ENCODE measurements at regions not wholly inside any gene's neighbourhood (a gene's known extent, or its start where the extent isn't known, plus 50 kb on each side); places are given as distances from the start of the nearest gene placed in this dataset.

DNA sequence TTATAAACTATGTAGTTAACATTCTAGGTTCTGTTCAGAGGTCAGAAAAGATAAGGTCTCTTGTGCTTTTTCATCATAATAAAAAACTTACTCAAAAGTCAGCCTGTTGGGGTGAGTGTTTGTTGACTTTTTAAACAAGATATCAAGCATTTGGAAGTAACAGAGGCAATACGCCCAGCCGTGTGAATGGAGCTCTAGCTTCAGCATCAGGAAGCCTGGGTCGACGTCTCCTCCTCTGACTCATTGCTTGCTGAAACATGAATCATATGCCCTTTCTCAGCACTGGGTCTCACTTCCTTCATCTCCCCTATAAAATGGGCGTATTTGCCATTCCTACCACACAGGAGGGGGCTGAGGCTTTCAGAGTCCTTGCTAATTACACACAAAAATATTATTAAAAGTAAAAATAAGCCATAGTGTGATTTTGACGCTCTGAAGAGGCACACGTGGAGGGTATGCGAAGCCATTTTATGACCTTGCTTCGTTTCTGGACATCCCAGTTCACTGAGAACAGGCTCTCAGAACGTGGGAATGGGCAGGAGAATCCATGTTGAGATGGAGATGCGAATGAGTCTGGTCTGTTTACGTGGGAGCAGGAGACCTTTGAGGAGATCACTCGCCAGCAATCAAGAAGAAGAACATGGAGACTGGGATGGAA is 220.8 kb upstream of the TPRG1 start:
- in situ Hi-C loops (cut with HindIII; ENCODE audit: low pct_unique_long_range_greater_than_20kb, low sequenced_read_pairs): loop anchor here (10.0 kb wide), 1 partner anchor 194 kb away; no protein-coding TSS in a partner anchor
- no peak for TF ChIP-seq JUND (IDR thresholded peaks at IDR 0.05; ENCODE audit: low read depth)
- no peak for DNase-seq (ENCODE audit: low read depth in 1 of 2, low spot score in 1 of 2)

DNA sequence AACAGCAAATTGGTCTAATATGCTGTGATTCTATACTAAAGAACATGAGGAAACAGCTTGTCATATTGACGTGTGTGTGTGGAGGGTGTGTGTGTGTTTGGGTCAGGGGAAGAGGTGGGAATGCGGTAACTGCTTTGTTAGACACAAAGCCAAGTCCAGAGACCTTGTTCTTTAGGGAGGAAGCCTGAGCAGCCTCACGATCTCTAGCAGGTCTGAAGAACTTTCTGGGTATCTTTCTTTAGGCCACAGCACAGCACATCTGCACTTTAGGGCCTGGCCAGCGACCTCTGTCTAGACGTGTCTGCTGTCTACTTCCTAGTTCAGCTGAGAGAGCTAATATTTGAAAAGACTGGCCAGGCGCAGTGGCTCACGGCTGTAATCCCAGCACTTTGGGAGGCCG is 220.0 kb upstream of the TPRG1 start:
- DNase-seq (ENCODE audit: low read depth in 1 of 2, low spot score in 1 of 2): no peak
- in situ Hi-C loops (cut with HindIII; ENCODE audit: low pct_unique_long_range_greater_than_20kb, low sequenced_read_pairs): loop anchor here (10.0 kb wide), 1 partner anchor 193 kb away; no protein-coding TSS in a partner anchor
- no peak for TF ChIP-seq JUND (IDR thresholded peaks at IDR 0.05; ENCODE audit: low read depth)

DNA sequence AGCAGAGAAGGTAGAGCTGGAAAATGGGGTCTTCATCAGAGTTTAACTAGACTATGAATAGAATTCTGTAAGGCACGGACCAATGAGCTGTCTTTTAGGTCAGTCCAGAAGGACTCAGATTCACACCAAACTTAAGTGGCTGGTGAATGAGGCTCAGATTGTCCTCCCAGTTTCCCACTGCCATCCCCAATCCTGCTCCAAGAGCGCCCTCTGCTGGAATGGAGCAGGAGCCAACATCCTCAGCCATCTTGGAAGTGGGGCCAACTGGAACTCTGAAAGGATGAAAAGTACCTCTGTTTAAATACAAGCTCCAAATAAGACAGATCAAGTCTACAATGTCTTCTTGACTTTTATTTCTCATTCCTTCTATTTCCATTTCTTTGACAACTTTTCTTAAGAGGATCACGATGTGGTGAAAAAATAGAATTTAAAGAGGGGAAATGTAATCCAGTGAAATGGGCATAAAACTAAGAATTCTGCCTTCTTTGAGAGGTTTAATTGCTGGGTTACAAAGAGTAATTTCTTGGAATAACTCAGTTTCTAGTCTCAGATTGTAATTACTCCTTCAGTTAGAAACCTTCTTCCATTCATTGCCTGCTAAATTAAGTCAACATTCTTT is 217.1 kb upstream of the TPRG1 start:
- DNase-seq (ENCODE audit: low read depth in 1 of 2, low spot score in 1 of 2): peak; percentile 54 to 94
- TF ChIP-seq JUND (IDR thresholded peaks at IDR 0.05; ENCODE audit: low read depth): no peak
- in situ Hi-C loops (cut with HindIII; ENCODE audit: low pct_unique_long_range_greater_than_20kb, low sequenced_read_pairs): loop anchor here (10.0 kb wide), 1 partner anchor 190 kb away; no protein-coding TSS in a partner anchor

DNA sequence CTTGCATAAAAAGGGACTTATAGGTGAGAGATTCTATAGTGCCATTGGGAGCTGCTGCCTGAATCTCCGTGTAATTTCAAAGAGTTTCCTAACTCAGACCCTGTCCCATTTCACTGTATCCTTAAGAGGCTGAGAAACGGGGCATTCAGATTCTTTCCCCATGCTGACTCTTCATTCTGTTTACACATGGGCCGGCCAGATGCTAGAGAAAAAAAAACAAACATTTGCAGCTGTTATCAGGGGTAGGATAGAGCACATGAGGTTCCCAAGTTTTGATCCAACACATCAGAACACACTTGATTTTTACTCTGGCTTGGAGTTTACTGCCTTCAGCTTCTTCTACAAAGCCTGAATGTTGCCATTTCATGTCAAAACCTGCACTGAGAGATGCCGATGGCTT is 215.9 kb upstream of the TPRG1 start:
- in situ Hi-C loops (cut with HindIII; ENCODE audit: low pct_unique_long_range_greater_than_20kb, low sequenced_read_pairs): loop anchor here (10.0 kb wide), 1 partner anchor 189 kb away; no protein-coding TSS in a partner anchor
- no peak for DNase-seq (ENCODE audit: low read depth in 1 of 2, low spot score in 1 of 2)
- TF ChIP-seq JUND (IDR thresholded peaks at IDR 0.05; ENCODE audit: low read depth): no peak

DNA sequence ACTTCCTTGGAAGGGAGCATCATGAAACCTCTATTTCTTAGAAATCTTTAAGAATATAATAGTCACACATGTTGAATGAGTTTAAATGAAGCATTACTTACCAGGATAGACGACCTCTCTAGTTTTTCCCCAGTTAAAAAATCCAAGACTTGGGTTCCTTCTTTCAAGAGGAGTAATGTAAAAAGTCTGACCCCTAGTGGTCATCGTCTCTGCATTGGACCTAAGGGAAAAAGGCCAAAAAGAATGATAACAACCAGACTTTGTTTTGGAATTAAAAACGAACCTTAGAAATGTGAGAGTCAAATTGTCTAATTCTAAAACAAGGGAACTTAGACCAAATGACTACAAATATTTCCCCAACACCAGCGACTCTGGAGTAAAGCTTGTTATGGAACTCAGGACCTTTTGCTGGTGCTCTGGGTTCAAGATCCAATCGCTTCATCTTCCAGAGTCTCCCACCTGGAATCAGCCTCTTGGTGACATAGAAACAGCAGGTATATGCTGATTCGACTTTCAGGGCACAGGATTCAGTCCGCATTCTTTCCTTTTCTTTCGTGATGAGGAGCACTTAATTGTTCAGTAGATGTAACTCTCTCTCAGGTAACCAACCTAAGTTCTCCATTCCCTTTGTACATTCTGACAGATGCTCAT is 214.8 kb upstream of the TPRG1 start:
- TF ChIP-seq JUND (IDR thresholded peaks at IDR 0.05; ENCODE audit: low read depth): no peak
- peak; percentile 31 to 78 for DNase-seq (ENCODE audit: low read depth in 1 of 2, low spot score in 1 of 2)
- in situ Hi-C loops (cut with HindIII; ENCODE audit: low pct_unique_long_range_greater_than_20kb, low sequenced_read_pairs): loop anchor here (10.0 kb wide), 1 partner anchor 188 kb away; no protein-coding TSS in a partner anchor

DNA sequence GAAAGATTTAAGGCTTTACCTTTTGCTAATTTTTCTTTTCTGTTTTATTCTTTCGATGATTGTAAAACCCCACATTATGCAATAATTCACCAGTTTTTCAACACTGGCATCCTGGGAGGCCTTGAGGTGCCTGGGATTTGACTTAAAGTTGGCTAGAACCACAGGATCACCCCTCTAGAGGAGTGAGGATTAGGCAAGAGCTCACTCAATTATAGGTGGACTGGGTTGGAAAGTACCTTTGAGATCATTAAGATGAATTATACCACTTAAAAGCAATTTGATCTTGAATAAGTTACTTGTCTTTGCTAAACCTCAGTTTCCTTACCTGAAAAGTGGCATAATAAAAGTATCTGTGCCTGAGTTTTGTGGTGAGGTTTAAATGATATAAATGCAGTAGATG is 212.8 kb upstream of the TPRG1 start:
- in situ Hi-C loops (cut with HindIII; ENCODE audit: low pct_unique_long_range_greater_than_20kb, low sequenced_read_pairs): loop anchor here (10.0 kb wide), 1 partner anchor 186 kb away; no protein-coding TSS in a partner anchor
- no peak for TF ChIP-seq JUND (IDR thresholded peaks at IDR 0.05; ENCODE audit: low read depth)

DNA sequence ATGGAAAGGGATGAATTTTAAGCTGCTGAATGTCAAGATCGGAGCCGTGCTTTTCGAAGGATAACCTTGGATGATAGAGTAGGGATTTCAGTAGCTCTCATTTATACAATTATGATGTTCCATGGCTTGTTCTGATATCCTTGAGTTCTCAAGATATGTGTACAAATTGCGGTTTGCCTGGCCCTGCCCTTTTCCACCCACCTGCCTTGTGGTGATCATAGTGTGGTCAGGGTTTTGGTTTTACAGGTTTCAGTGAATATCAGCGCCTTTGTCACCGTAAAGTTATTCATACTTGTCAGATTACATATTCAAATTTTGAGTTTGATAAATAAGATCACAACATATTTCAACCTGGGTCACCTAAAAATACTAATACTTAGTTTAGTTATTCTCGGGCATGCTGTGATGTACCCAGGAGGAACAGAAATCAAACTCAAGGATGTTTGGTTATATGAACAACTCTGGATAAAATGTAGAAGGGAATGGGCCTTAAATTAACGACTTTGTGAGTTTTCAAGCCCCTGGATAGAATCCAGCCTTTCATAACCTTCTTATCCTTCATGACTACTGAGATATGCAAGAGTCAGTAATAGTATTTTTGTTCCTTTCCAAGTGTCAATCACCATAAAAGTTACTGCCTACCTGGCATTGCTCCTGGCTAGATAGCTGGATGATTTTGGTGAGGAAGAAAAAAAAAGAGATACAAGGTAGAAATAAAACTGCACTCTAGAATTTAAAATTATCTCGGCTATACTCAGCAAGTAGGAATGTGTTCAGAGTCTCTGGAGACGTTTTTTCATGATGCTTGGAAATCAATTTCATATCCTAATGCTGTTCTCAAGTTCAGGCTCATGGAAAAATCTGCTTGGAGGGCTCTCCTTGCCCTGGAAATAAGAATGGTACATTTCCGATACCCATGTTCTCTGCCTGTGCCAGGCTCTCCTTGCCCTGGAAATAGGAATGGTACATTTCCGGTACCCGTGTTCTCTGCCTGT is 209.2 kb upstream of the TPRG1 start:
- DNase-seq (ENCODE audit: low read depth in 1 of 2, low spot score in 1 of 2): no peak
- no peak for TF ChIP-seq JUND (IDR thresholded peaks at IDR 0.05; ENCODE audit: low read depth)
- in situ Hi-C loops (cut with HindIII; ENCODE audit: low pct_unique_long_range_greater_than_20kb, low sequenced_read_pairs): no loop called here

More for the DNA sequence above, 212.8 kb upstream of the TPRG1 start:
- no peak for DNase-seq (ENCODE audit: low read depth in 1 of 2, low spot score in 1 of 2)

DNA sequence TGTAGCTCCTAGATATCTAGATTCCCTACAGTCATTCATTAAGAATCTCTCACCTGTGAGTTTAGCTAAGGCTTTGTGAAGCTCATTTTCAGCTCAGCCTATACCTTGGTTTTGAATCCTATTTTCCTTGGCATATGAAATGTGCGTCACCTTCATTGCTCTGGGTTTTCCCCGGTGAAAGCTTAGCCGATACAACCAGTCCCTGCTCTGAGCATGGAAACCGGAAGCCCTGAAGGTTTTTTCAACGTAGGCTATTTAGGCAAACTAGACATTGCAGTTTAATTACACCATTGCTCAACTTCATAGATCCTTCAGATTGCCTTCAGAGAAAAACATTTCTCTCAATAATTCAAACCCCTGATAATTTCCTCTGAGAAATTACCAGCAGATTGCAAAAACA is 206.8 kb upstream of the TPRG1 start:
- in situ Hi-C loops (cut with HindIII; ENCODE audit: low pct_unique_long_range_greater_than_20kb, low sequenced_read_pairs): no loop called here
- TF ChIP-seq JUND (IDR thresholded peaks at IDR 0.05; ENCODE audit: low read depth): 0 out of 2 replicates have a peak, but pooled peaks have one; percentile 26
- peak; percentile 37 to 85 for DNase-seq (ENCODE audit: low read depth in 1 of 2, low spot score in 1 of 2)

DNA sequence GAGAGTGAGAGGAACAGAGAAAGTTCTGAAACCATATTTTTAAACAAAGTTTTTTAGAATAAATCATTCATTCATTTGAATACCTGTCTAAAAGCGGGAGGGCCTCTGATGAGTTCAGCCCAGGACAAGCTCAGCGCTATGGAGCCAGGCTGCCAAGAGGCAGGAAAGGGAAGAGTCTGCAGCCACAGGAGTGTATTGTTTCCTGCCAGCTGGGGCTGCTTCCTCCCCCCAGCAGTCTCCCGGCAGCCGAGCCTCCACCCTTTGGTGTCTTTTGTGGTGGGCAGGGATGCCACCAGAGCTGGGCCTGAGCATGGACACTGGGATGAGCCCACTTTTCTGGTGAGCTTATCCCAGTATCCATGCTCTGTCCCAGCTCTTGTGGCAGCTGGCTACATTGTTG is 199.5 kb upstream of the TPRG1 start:
- in situ Hi-C loops (cut with HindIII; ENCODE audit: low pct_unique_long_range_greater_than_20kb, low sequenced_read_pairs): no loop called here
- no peak for TF ChIP-seq JUND (IDR thresholded peaks at IDR 0.05; ENCODE audit: low read depth)
- no peak for DNase-seq (ENCODE audit: low read depth in 1 of 2, low spot score in 1 of 2)

DNA sequence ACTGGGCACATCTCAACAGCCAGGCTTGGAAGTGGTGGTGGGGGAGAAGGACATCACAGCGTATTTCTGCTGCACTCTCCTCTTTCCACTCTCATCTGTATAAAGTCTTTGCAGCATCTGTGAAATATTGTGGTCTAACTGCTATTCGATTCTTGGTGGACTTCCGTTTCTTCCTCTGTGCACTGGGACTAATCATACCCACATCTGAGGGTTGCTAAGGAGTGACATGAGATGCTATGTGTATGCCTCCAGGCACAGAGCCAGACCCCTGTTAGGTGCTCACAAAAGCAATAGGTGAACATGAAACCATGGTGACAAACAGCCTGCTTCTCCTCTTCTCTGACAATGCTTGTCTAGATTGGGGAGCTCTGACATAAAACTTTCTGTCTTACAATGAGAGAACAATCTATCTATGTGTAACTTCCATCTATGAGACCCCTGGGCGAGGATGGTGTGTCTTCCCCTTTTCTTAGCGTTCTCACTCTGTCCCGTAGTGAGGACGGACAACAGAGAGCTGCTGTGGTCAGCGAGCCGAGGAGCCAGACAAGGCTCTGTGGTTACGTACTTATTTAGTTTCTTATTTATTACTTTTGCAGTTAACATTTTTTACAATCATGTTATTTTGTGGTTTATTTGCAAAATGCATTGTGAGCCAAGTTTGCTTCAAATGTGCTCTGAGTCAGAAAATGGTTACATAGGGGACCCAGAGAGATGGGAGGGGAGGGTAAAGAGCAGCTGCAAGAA is 196.7 kb upstream of the TPRG1 start:
- in situ Hi-C loops (cut with HindIII; ENCODE audit: low pct_unique_long_range_greater_than_20kb, low sequenced_read_pairs): no loop called here
- DNase-seq (ENCODE audit: low read depth in 1 of 2, low spot score in 1 of 2): no peak

DNA sequence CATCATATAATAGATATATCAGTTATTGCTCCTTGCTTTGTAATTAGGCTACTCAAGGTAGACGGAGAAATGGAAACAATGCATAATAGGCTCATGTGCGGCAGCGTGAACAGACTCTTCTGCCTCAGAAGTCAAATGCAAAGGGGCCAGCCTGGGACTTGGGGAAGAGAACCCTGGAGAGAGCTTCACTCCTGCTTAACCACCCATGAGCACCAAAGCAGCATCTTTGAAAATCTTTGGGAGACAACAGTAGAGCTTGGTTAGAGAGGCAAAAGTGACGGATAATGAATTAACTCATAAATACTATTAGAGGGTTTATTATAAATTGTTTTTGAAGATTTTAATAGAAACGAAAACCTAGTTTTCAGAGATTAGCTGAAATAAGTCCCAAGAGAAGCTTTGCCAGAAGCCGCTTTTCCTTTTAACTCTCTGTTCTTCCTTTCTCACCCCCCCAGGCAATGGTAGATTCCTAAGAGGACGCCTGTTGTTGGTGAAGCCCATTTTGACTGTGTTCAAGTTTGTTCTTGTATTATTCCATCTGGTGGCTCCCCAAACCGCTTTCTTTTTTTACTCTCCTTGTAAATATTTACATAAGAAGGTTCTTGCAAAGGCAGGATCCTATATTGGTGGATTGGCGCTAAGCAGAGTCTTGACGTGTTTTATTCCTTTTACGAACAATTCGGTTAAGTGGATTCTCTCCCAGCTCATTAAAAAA is 196.0 kb upstream of the TPRG1 start:
- peak in 1 of 2 experiments; percentile 95 for DNase-seq (ENCODE audit: low read depth in 1 of 2, low spot score in 1 of 2)
- no peak for TF ChIP-seq JUND (IDR thresholded peaks at IDR 0.05; ENCODE audit: low read depth)
- in situ Hi-C loops (cut with HindIII; ENCODE audit: low pct_unique_long_range_greater_than_20kb, low sequenced_read_pairs): no loop called here

More for the DNA sequence above, 196.7 kb upstream of the TPRG1 start:
- TF ChIP-seq JUND (IDR thresholded peaks at IDR 0.05; ENCODE audit: low read depth): no peak
